Natural killer cell (primary cell): ENCODE measurements at regions not wholly inside any gene's neighbourhood (a gene's known extent, or its start where the extent isn't known, plus 50 kb on each side); places are given as distances from the start of the nearest gene placed in this dataset.

ENCODE experiments used
- ATAC-seq, 3 donors: fragments of 150-1000 bp in 2 of 3; fragments of 200-7000 bp in 1 of 3; cut with Tn5 transposase; 1 replicate in 1 of 3; 2 replicates in 2 of 3; pipeline ENCODE4 v1.10.0; 2021; ENCODE audit warnings: mild to moderate bottlenecking in 2 of 3, moderate library complexity in 2 of 3
- DNase-seq, 2 donors: peaks; one replicate each; pipeline versions ENCODE4 v3.0.0 to v3.0.0-alpha.2; 2013 to 2021; ENCODE audit warnings: mixed read lengths in 1 of 2
- H3K27ac ChIP-seq: one replicate; pipeline ENCODE4 v1.5.1; 2013; ENCODE audit warnings: mild to moderate bottlenecking, low read length
- H3K27me3 ChIP-seq: one replicate; pipeline ENCODE4 v1.6.1; 2013; ENCODE audit warnings: low read length; ENCODE audit not compliant: control insufficient read depth, insufficient read depth
- H3K36me3 ChIP-seq: one replicate; pipeline ENCODE4 v1.6.1; 2013; ENCODE audit warnings: low read length; ENCODE audit not compliant: control insufficient read depth, insufficient read depth
- H3K4me1 ChIP-seq: one replicate; pipeline ENCODE4 v1.6.1; 2013; ENCODE audit warnings: low read length; ENCODE audit not compliant: control insufficient read depth, insufficient read depth
- H3K4me3 ChIP-seq: one replicate; pipeline ENCODE4 v1.5.1; 2013; ENCODE audit warnings: low read length
- H3K9me3 ChIP-seq: one replicate; pipeline ENCODE4 v1.6.1; 2013; ENCODE audit warnings: low read length; ENCODE audit not compliant: control insufficient read depth, insufficient read depth
- H3K27ac Mint-ChIP-seq, 2 donors: one replicate each; pipeline ENCODE4 v1.8.0; 2022; ENCODE audit warnings: mild to moderate bottlenecking in 2 of 2, mixed read lengths in 2 of 2, moderate library complexity in 1 of 2
- H3K27me3 Mint-ChIP-seq, 2 donors: one replicate each; pipeline ENCODE4 v1.8.0; 2022; ENCODE audit warnings: low read depth in 2 of 2, mixed read lengths in 2 of 2
- H3K36me3 Mint-ChIP-seq: one replicate; pipeline ENCODE4 v1.8.0; 2022; ENCODE audit warnings: mixed read lengths
- H3K4me1 Mint-ChIP-seq, 2 donors: one replicate each; pipeline ENCODE4 v1.8.0; 2022; ENCODE audit warnings: mixed read lengths in 2 of 2
- H3K4me3 Mint-ChIP-seq: one replicate; pipeline ENCODE4 v1.8.0; 2022; ENCODE audit warnings: mild to moderate bottlenecking, moderate library complexity, mixed read lengths
- H3K9me3 Mint-ChIP-seq, 2 donors: one replicate each; pipeline ENCODE4 v1.8.0; 2022; ENCODE audit warnings: mixed read lengths in 2 of 2
- CTCF ChIP-seq: fragments of 200-600 bp; IDR thresholded peaks from one replicate; pipeline ENCODE4 v1.8.0; 2022; ENCODE audit warnings: antibody characterized with exemption
- WGBS: methylation state at CpG from one replicate; pipeline ENCODE4 v1.1.7; 2013; ENCODE audit warnings: missing lambda C conversion rate; ENCODE audit not compliant: insufficient coverage; 5-methylcytosine and 5-hydroxymethylcytosine counted together
- intact Hi-C: fragments of 100-400 bp; cut with micrococcal nuclease; formaldehyde crosslinking; loops from one replicate; pipeline ENCODE4 v1.14.2; 2022

GRCh38 chr12:130254461-130255276 lies 83.0 kb upstream of the PIWIL1 start:
- H3K27me3 Mint-ChIP-seq: no peaks in the 10 kb centered on the region
- H3K36me3 ChIP-seq: no peaks in the 10 kb centered on the region
- no peaks in the 10 kb centered on the region for H3K4me1 ChIP-seq
- no peaks in the 10 kb centered on the region for H3K4me1 Mint-ChIP-seq
- H3K4me3 ChIP-seq: no peak overlapping the region
- WGBS: 87% methylated on average over 18 of the region's 19 CpGs
- no peak overlapping the region for H3K4me3 Mint-ChIP-seq
- H3K27me3 ChIP-seq: no peaks in the 10 kb centered on the region
- peaks cover 3% of the 10 kb centered on the region for H3K9me3 ChIP-seq
- TF ChIP-seq CTCF: no peak
- no peak for ATAC-seq
- H3K9me3 Mint-ChIP-seq: no peaks in the 10 kb centered on the region
- no peak overlapping the region for H3K27ac Mint-ChIP-seq
- H3K27ac ChIP-seq: no peak overlapping the region
- intact Hi-C loops: no loop called here
- no peak for DNase-seq
- H3K36me3 Mint-ChIP-seq: no peaks in the 10 kb centered on the region

DNA sequence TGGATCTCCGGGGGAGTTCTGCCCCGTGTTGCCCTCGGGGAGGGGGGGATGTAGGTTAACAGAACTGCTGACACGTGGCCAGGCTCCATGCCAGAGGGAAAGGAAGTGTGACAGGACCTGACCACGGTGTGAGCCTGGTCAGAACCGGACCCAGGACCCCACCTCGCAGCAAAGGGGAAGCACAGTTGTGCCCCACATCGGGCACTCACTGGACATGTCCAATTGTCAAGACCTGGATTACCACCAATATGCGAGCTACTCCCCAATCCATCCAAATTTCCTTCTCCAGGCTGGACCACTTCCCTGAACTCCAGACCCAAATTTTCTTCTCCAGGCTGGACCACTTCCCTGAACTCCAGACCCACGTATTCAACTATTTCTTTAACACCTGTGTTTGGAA lies 78.8 kb upstream of the PIWIL1 start:
- ATAC-seq: no peak

DNA sequence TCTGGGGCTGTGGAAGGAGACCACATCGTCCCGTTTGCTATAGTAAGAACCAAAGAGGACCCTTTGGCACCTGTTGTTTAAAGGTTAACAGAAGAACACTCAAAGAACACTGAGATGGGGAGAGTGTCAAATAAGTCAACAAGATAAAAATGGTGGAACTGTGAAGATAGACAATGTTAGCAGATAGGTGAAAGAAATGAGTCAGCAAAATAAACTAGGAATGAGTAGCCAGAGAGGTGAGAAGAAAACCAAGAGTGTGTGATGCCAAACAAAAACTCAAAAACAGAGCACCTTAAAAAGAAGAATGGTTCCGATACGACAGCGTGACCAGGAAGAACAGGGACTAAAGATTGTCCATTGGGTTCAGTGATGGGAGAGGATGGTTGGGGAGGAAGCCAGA lies 74.7 kb upstream of the PIWIL1 start:
- ATAC-seq (no peak), DNase-seq (no peak)
- Histone ChIP-seq H3K27me3 (no peaks in the 10 kb centered on the region), H3K27ac (no peak overlapping the region), H3K4me1 (no peaks in the 10 kb centered on the region), H3K4me3 (no peak overlapping the region), H3K9me3 (no peaks in the 10 kb centered on the region), H3K36me3 (no peaks in the 10 kb centered on the region)
- Mint-ChIP-seq H3K27me3 (no peaks in the 10 kb centered on the region), H3K4me1 (no peaks in the 10 kb centered on the region), H3K4me3 (no peak overlapping the region), H3K9me3 (no peaks in the 10 kb centered on the region), H3K36me3 (no peaks in the 10 kb centered on the region), H3K27ac (no peak overlapping the region)
- 89% methylated on average over 5 of the region's 5 CpGs for WGBS
- no peak for TF ChIP-seq CTCF
- intact Hi-C loops: no loop called here

More for the DNA sequence above, 78.8 kb upstream of the PIWIL1 start:
- no peak overlapping the region for H3K27ac Mint-ChIP-seq
- DNase-seq: no peak
- no peaks in the 10 kb centered on the region for H3K4me1 ChIP-seq
- no peaks in the 10 kb centered on the region for H3K27me3 ChIP-seq
- no peak overlapping the region for H3K4me3 ChIP-seq
- no peaks in the 10 kb centered on the region for H3K36me3 Mint-ChIP-seq
- no peaks in the 10 kb centered on the region for H3K4me1 Mint-ChIP-seq
- H3K36me3 ChIP-seq: no peaks in the 10 kb centered on the region
- 74% methylated on average over 10 of the region's 10 CpGs for WGBS
- H3K4me3 Mint-ChIP-seq: no peak overlapping the region
- no peaks in the 10 kb centered on the region for H3K9me3 Mint-ChIP-seq
- no peaks in the 10 kb centered on the region for H3K27me3 Mint-ChIP-seq
- intact Hi-C loops: no loop called here
- no peaks in the 10 kb centered on the region for H3K9me3 ChIP-seq
- no peak for TF ChIP-seq CTCF
- H3K27ac ChIP-seq: no peak overlapping the region

GRCh38 chr12:130263996-130264395 lies 73.7 kb upstream of the PIWIL1 start:
- Mint-ChIP-seq H3K27me3 (no peaks in the 10 kb centered on the region), H3K4me1 (no peaks in the 10 kb centered on the region), H3K27ac (no peak overlapping the region), H3K36me3 (no peaks in the 10 kb centered on the region), H3K4me3 (no peak overlapping the region), H3K9me3 (no peaks in the 10 kb centered on the region)
- intact Hi-C loops: no loop called here
- no peak for TF ChIP-seq CTCF
- Histone ChIP-seq H3K27me3 (no peaks in the 10 kb centered on the region), H3K4me1 (no peaks in the 10 kb centered on the region), H3K4me3 (no peak overlapping the region), H3K9me3 (no peaks in the 10 kb centered on the region), H3K36me3 (no peaks in the 10 kb centered on the region), H3K27ac (no peak overlapping the region)
- 89% methylated on average over 7 of the region's 7 CpGs for WGBS
- DNase-seq (no peak), ATAC-seq (no peak)
